Mesenchymal stem cell (in vitro differentiated cells and primary cell): ENCODE measurements at regions not wholly inside any gene's neighbourhood (a gene's known extent, or its start where the extent isn't known, plus 50 kb on each side); places are given as distances from the start of the nearest gene placed in this dataset.

Experiments used
- DNase-seq: peaks from one replicate; pipeline ENCODE4 v3.0.0-alpha.2; 2013
- H2AFZ ChIP-seq: one replicate; pipeline ENCODE4 v1.6.1; 2013; ENCODE audit warnings: low read depth, mild to moderate bottlenecking, control low read depth, inconsistent platforms, low read length, moderate library complexity
- H2AK5ac ChIP-seq: 2 replicates; pipeline ENCODE4 v1.6.1; 2013; ENCODE audit warnings: low read length, moderate library complexity, mild to moderate bottlenecking, inconsistent platforms; ENCODE audit not compliant: severe bottlenecking
- H2BK120ac ChIP-seq: one replicate; pipeline ENCODE4 v1.6.1; 2013; ENCODE audit warnings: low read depth, mild to moderate bottlenecking, inconsistent platforms, low read length, moderate library complexity
- H2BK12ac ChIP-seq, 2 experiments: one replicate each; pipeline ENCODE4 v1.6.1; 2013; ENCODE audit warnings: inconsistent platforms in 2 of 2, low read length in 2 of 2, mild to moderate bottlenecking in 2 of 2, moderate library complexity in 2 of 2, control low read depth in 1 of 2
- H2BK15ac ChIP-seq: one replicate; pipeline ENCODE4 v1.6.1; 2013; ENCODE audit warnings: mild to moderate bottlenecking, low read depth, inconsistent platforms; ENCODE audit not compliant: poor library complexity, severe bottlenecking
- H2BK5ac ChIP-seq: 2 replicates; pipeline ENCODE4 v1.6.1; 2013; ENCODE audit warnings: low read depth, mild to moderate bottlenecking, low read length, control low read depth, inconsistent platforms; ENCODE audit not compliant: poor library complexity, severe bottlenecking
- H3K14ac ChIP-seq, 2 experiments: one replicate each; pipeline ENCODE4 v1.6.1; 2013; ENCODE audit warnings: inconsistent platforms in 2 of 2, low read length in 2 of 2, control low read depth in 1 of 2, mild to moderate bottlenecking in 1 of 2, moderate library complexity in 1 of 2
- H3K18ac ChIP-seq, 2 experiments: one replicate each; pipeline ENCODE4 v1.6.1; 2013; ENCODE audit warnings: inconsistent platforms in 2 of 2, low read length in 2 of 2, control low read depth in 1 of 2, low read depth in 1 of 2, mild to moderate bottlenecking in 1 of 2
- H3K23ac ChIP-seq, 2 experiments: one replicate each; pipeline ENCODE4 v1.6.1; 2013; ENCODE audit warnings: inconsistent platforms in 2 of 2, low read length in 2 of 2, mild to moderate bottlenecking in 2 of 2, moderate library complexity in 2 of 2, control low read depth in 1 of 2
- H3K27ac ChIP-seq: 2 replicates; pipeline ENCODE4 v1.5.1; 2013; ENCODE audit warnings: mild to moderate bottlenecking, moderate library complexity, low read length, control low read depth, inconsistent platforms; ENCODE audit not compliant: poor library complexity, severe bottlenecking
- H3K27me3 ChIP-seq, 2 experiments: 2 replicates each; pipeline versions ENCODE4 v1.6.1 to v1.7.0; 2013; ENCODE audit warnings: low read length in 2 of 2, mild to moderate bottlenecking in 2 of 2, moderate library complexity in 2 of 2, control low read depth in 1 of 2, inconsistent platforms in 1 of 2; ENCODE audit not compliant: control insufficient read depth in 1 of 2, insufficient read depth in 1 of 2
- H3K36me3 ChIP-seq, 2 experiments: 2 replicates each; pipeline versions ENCODE4 v1.6.1 to v1.7.0; 2013; ENCODE audit warnings: low read length in 2 of 2, control low read depth in 1 of 2, inconsistent platforms in 1 of 2, low read depth in 1 of 2, mild to moderate bottlenecking in 1 of 2; ENCODE audit not compliant: insufficient read depth in 2 of 2, control insufficient read depth in 1 of 2
- H3K4ac ChIP-seq, 2 experiments: one replicate each; pipeline ENCODE4 v1.6.1; 2013; ENCODE audit warnings: inconsistent platforms in 2 of 2, low read length in 2 of 2, mild to moderate bottlenecking in 2 of 2, moderate library complexity in 2 of 2, control low read depth in 1 of 2, low read depth in 1 of 2
- H3K4me1 ChIP-seq: 2 replicates; pipeline ENCODE4 v1.6.1; 2013; ENCODE audit warnings: low read depth, low read length, control low read depth; ENCODE audit not compliant: control insufficient read depth, insufficient read depth
- H3K4me2 ChIP-seq: 2 replicates; pipeline ENCODE4 v1.6.1; 2013; ENCODE audit warnings: low read length, mild to moderate bottlenecking, inconsistent platforms; ENCODE audit not compliant: poor library complexity, severe bottlenecking
- H3K4me3 ChIP-seq, 2 experiments: 2 replicates each; pipeline versions ENCODE4 v1.5.1 to v1.7.0; 2013; ENCODE audit warnings: low read length in 2 of 2, mild to moderate bottlenecking in 2 of 2, control low read depth in 1 of 2, low read depth in 1 of 2; ENCODE audit not compliant: insufficient read depth in 1 of 2
- H3K79me1 ChIP-seq: replicated peaks from 2 replicates; pipeline ENCODE4 v1.6.1; 2013; ENCODE audit warnings: mild to moderate bottlenecking, control low read depth, low read length, inconsistent platforms; ENCODE audit not compliant: poor library complexity, severe bottlenecking
- H3K9ac ChIP-seq: 2 replicates; pipeline ENCODE4 v1.7.0; 2013; ENCODE audit warnings: mild to moderate bottlenecking, low read length, moderate library complexity
- H3K9me3 ChIP-seq: 2 replicates; pipeline ENCODE4 v1.7.0; 2013; ENCODE audit warnings: mild to moderate bottlenecking, low read length; ENCODE audit not compliant: control insufficient read depth
- H4K8ac ChIP-seq: one replicate; pipeline ENCODE4 v1.6.1; 2013; ENCODE audit warnings: inconsistent platforms, mild to moderate bottlenecking, low read length, moderate library complexity
- H4K91ac ChIP-seq: one replicate; pipeline ENCODE4 v1.6.1; 2013; ENCODE audit warnings: mild to moderate bottlenecking, low read length, inconsistent platforms
- WGBS: methylation state at CpG from one replicate; pipeline ENCODE4 v1.1.7; 2013; ENCODE audit warnings: mixed read lengths; 5-methylcytosine and 5-hydroxymethylcytosine counted together

DNA sequence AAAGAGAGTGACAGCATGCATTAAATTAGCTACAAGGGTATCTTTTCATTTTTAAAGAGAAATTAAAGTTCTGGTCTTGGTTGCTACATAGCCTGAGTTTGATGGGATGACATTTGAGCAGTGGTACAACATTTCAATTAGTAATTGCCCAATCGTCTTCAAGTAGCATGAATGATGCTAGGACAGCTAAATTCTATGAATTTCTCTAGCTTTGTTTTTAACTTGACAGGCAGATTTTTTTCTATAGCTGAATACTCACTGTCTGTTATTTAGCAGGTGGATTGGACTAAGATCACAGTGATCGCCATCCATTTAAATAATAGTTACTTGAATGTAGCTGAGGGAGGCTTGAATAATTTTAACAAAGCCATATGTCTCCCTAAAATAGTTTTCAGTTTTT, 162.2 kb downstream of the OXSM start:
- no peak overlapping the region for H3K4ac ChIP-seq
- no peak overlapping the region for H2AFZ ChIP-seq
- no peak overlapping the region for H3K18ac ChIP-seq
- H4K91ac ChIP-seq = no peak overlapping the region
- H3K9me3 ChIP-seq = peaks cover 11% of the 10 kb centered on the region
- H3K23ac ChIP-seq = no peak overlapping the region
- no peak overlapping the region for H3K9ac ChIP-seq
- H2BK120ac ChIP-seq = no peak overlapping the region
- no CpG with 5 or more reads among the region's 2 CpGs for WGBS
- H2BK12ac ChIP-seq = no peak overlapping the region
- H3K36me3 ChIP-seq = no peaks in the 10 kb centered on the region
- H2BK5ac ChIP-seq = no peak overlapping the region
- DNase-seq = no peak
- no peak overlapping the region for H3K14ac ChIP-seq
- H3K27me3 ChIP-seq = no peaks in the 10 kb centered on the region
- H2AK5ac ChIP-seq = no peak overlapping the region
- no peak overlapping the region for H4K8ac ChIP-seq
- no peak overlapping the region for H3K4me3 ChIP-seq
- H2BK15ac ChIP-seq = no peak overlapping the region
- no peaks in the 10 kb centered on the region for H3K4me1 ChIP-seq
- H3K4me2 ChIP-seq = no peak overlapping the region
- H3K79me1 ChIP-seq = no peaks in the 10 kb centered on the region
- H3K27ac ChIP-seq = no peak overlapping the region

DNA sequence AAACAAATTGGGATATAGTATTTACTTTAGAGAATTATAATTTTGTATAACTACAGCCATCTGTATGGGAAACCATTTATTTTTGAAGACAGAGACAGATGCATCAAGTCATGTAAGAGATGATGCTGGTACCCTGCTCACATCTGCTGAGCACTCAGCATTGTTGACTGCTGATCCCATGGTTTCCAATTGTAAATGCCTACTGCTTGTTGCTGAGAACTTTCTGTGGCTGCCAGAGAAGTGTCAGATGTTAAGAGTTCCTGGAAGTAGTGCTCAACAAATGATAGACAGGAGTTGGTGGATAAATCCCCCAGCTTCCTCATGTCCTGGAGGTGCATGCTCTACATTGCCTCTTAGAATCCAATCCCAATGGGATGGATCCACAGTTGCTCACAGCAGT, 167.1 kb downstream of the OXSM start:
- Histone ChIP-seq H3K4me2 (no peak overlapping the region), H3K36me3 (no peaks in the 10 kb centered on the region), H3K79me1 (no peaks in the 10 kb centered on the region), H2BK5ac (no peak overlapping the region), H4K8ac (no peak overlapping the region), H2BK12ac (no peak overlapping the region), H2AFZ (no peak overlapping the region), H3K9ac (no peak overlapping the region), H3K18ac (no peak overlapping the region), H3K27ac (no peak overlapping the region), H4K91ac (no peak overlapping the region), H3K4ac (no peak overlapping the region), H3K27me3 (no peaks in the 10 kb centered on the region), H2BK15ac (no peak overlapping the region), H2AK5ac (no peak overlapping the region), H3K4me1 (no peaks in the 10 kb centered on the region), H2BK120ac (no peak overlapping the region), H3K23ac (no peak overlapping the region), H3K9me3 (peaks cover 7% of the 10 kb centered on the region), H3K4me3 (no peak overlapping the region), H3K14ac (no peak overlapping the region)
- no peak for DNase-seq

DNA sequence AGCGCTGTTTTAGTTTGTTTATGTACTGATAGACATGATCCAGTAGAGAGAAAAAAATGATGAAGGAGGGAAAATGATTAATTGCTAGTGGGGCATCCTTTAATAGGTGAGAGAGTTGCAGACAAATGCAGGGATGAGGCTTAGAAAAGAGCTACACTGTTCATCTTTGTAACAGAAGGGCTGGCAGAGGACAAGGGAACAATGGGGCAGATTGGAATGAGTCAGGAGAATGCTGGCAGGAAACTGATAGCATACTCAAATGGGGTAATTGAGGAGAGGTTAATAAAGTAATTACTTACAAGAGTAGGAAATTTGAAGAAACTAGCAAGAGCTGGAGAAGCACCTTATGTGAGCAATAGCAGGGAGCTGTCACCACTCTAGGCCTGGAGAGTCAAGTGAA, 170.9 kb downstream of the OXSM start:
- Histone ChIP-seq H3K18ac (no peak overlapping the region), H3K27me3 (no peaks in the 10 kb centered on the region), H3K4me2 (no peak overlapping the region), H2BK5ac (no peak overlapping the region), H3K4me3 (no peak overlapping the region), H3K27ac (no peak overlapping the region), H3K23ac (no peak overlapping the region), H4K8ac (no peak overlapping the region), H3K4ac (no peak overlapping the region), H3K79me1 (no peaks in the 10 kb centered on the region), H3K9ac (no peak overlapping the region), H3K4me1 (no peaks in the 10 kb centered on the region), H3K14ac (no peak overlapping the region), H4K91ac (no peak overlapping the region), H3K9me3 (peaks cover 7% of the 10 kb centered on the region), H2AK5ac (no peak overlapping the region), H2BK15ac (no peak overlapping the region), H2BK12ac (no peak overlapping the region), H2AFZ (peak overlapping the region; percentile 23), H2BK120ac (no peak overlapping the region), H3K36me3 (no peaks in the 10 kb centered on the region)
- DNase-seq = no peak
- 83% methylated on average over 1 of the region's 1 CpG for WGBS

DNA sequence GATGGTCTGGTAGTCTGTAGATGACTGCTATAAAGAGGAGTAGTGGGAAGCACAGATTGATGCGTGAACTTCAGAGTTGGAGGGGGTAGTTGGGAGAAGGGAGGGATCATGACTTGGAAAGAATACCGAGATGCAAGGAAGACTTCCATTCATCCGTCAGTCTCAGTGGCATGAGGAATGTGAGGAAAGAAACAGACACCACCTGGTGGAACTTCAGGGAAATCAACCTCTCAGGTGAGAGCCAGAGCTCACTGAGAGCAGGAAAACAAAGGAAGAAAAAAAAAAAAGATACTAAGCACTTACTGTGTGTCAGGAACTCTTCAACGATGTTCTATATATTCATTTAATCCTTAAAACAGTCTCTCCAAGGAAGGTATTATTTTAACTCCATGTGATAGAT, 172.4 kb downstream of the OXSM start:
- 62% methylated on average over 3 of the region's 4 CpGs for WGBS
- DNase-seq = no peak
- no peak overlapping the region for H2BK120ac ChIP-seq

More for the DNA sequence above, 172.4 kb downstream of the OXSM start:
- Histone ChIP-seq H3K27me3 (no peaks in the 10 kb centered on the region), H3K4me1 (no peaks in the 10 kb centered on the region), H3K4ac (no peak overlapping the region), H2BK15ac (no peak overlapping the region), H3K9ac (no peak overlapping the region), H2BK12ac (no peak overlapping the region), H3K4me2 (no peak overlapping the region), H4K8ac (no peak overlapping the region), H3K4me3 (no peak overlapping the region), H3K18ac (no peak overlapping the region), H3K23ac (no peak overlapping the region), H3K9me3 (peaks cover 7% of the 10 kb centered on the region), H4K91ac (no peak overlapping the region), H3K79me1 (no peaks in the 10 kb centered on the region), H3K27ac (no peak overlapping the region), H2AK5ac (no peak overlapping the region), H2BK5ac (no peak overlapping the region), H3K14ac (no peak overlapping the region), H3K36me3 (no peaks in the 10 kb centered on the region), H2AFZ (no peak overlapping the region)
